GM10266 (cell line): ENCODE measurements at regions not wholly inside any gene's neighbourhood (a gene's known extent, or its start where the extent isn't known, plus 50 kb on each side); places are given as distances from the start of the nearest gene placed in this dataset.

ENCODE experiments used
- DNase-seq: peaks from one replicate; pipeline ENCODE4 v3.0.0; 2012; ENCODE audit errors: extremely low spot score
- TF ChIP-seq, protein P1 (sequence below): IDR thresholded peaks from 2 replicates; pipeline ENCODE4 v1.5.1; 2012; ENCODE audit warnings: mild to moderate bottlenecking, low read depth; ENCODE audit not compliant: control insufficient read depth, insufficient read depth; ENCODE audit errors: missing control alignments

DNA sequence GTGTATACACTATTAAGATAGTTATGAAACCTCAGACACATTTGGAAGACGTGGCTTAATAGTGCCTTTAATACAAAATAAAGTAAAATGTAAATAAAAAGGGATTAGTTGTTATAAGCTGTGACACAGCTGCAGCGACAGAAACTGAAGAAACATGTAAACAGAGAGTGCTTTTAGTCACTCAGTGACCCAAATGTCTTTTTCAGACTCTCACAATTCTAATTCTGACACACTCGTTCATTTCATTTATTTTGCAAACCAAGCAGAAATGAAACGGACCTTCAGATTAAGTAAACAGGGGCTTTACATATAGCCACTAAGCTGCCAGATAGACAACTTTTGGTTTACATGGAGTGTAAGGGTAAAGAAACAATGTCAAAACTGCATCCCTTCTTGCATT, 181.0 kb upstream of the ETAA1 start:
- TF ChIP-seq, protein P1, sequence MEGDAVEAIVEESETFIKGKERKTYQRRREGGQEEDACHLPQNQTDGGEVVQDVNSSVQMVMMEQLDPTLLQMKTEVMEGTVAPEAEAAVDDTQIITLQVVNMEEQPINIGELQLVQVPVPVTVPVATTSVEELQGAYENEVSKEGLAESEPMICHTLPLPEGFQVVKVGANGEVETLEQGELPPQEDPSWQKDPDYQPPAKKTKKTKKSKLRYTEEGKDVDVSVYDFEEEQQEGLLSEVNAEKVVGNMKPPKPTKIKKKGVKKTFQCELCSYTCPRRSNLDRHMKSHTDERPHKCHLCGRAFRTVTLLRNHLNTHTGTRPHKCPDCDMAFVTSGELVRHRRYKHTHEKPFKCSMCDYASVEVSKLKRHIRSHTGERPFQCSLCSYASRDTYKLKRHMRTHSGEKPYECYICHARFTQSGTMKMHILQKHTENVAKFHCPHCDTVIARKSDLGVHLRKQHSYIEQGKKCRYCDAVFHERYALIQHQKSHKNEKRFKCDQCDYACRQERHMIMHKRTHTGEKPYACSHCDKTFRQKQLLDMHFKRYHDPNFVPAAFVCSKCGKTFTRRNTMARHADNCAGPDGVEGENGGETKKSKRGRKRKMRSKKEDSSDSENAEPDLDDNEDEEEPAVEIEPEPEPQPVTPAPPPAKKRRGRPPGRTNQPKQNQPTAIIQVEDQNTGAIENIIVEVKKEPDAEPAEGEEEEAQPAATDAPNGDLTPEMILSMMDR: no peak

DNA sequence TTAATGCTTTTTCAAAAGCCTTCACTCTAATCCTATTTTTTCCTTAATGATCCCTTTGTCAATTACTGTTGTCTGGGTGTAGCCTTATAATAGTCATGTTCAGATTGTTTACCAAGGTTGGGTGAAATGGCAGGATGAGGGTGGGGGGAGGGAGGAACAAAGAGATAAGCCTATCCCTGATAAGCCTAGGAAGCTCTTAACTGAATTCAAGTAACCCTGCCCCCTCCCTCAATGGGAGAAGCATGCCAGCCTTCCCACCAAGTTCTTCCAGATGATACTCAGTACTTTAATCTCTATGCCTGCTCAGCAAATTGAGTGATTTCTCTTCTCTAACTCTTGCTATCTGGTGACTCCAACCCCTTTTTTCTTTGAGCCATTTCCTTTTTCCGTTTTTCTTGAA, 180.3 kb upstream of the ETAA1 start:
- TF ChIP-seq, protein P1: no peak
- DNase-seq: no peak

More for the DNA sequence above, 181.0 kb upstream of the ETAA1 start:
- no peak for DNase-seq

DNA sequence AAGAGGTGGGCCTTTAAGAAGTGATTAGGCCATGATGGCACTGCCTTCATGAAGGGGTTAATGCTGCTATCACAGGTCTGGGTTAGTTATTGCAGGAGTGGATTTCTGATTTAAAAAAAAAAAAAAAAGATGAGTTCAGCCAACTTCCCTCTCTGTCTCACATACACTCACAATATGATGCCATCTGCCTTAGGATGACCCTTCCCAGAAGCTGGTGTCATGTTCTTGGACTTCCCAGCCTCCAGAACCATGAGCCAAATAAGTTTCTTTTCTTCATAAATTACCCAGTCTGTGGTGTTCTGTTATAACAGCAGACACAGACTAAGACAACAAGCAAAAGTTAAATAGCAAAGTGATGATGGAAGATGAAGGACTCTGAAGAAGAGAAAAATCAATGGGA, 179.7 kb upstream of the ETAA1 start:
- TF ChIP-seq, protein P1: no peak
- no peak for DNase-seq

DNA sequence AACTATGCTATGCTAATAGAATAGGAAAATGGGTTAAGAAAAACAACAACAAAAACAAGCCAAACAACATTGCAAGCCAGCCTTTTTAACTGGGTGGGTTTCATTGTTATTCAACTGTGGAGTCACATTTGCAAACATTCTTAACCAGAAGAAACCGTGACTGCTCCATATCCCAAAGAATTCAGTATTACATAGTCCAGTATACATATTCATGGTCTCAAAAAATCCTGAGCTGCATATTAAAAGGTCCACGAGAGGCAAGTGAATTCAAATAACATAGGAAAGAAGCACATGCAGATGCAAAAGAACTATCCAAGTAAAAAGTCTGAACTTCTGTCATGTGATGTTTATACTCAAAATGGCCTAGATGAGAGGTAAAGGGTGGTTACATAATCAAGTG, 179.1 kb upstream of the ETAA1 start:
- TF ChIP-seq, protein P1: no peak
- no peak for DNase-seq

DNA sequence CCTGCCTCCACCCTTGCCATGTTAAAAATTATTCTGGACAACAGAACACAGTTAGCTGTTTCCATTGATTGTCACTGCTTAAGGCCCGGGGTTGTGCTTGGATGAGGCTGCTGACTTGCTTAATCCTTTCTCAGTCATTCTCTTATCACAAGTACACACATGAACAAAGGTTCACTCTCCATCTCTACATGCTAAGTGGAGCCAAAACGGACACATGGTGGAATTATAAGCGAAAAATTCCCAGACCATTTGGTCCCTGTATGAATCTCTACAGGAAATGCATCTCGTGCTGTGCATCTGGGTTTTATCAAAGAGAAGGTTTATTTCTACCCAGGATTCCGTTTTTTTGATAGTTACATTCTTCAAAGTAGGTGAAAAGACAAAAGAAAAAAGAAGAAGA, 177.5 kb upstream of the ETAA1 start:
- no peak for DNase-seq
- TF ChIP-seq, protein P1: no peak

DNA sequence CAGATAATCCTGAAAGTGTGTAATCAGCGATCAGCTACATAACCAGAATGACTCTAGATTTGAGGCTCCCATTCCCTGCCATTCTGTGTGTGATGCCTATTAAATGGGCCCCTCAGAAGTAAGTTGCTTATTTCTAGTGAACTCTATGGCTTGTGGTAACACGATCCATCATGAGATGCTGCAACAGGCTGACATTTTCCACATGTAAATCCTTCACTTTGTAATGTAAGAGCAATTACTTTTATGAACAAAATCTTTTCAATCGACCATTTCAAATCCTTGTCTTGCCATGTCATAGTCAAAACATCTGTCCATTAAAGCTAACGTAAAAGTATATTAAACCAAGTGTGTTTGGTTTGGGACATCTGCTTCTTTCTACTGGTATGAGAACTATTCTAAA, 175.9 kb upstream of the ETAA1 start:
- TF ChIP-seq, protein P1: no peak
- DNase-seq: no peak

DNA sequence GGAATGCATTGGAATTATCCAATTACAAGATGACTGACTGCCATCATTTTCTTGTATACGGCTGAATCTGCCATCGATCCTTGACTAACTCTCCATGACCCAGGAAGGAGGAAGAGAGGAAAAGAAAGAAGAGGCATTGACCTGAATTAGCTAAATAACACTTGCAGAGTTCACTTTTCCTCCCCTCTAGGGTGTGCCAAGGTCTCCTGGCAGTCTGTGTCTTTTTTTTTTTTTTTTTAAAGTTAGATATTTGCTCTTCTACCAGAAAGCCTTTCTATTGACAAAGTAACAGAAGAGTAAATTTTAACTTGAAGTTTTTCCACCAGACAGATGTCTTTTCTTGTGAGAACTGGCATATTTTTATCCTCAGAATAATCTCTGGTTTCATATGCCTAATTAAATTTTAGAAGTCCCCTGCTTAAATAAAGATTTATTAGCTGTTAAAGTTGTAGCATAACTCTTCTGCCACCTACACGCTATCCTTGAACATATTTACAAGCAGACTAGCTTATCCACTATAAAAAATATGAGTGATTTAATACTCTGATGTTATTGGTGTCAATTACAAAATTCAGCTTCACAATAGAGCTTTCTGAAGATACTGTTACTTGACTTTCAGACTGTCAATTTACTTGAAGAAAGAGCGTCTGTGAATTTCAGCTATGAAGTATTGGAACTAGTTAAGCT, 171.7 kb upstream of the ETAA1 start:
- TF ChIP-seq, protein P1: no peak
- DNase-seq: no peak
